ENCODE measurements at regions not wholly inside any gene's neighbourhood (a gene's known extent, or its start where the extent isn't known, plus 50 kb on each side); places are given as distances from the start of the nearest gene placed in this dataset.

GRCh38 chr10:1957057-1957456 is 219.7 kb upstream of the ADARB2 start:
- no peak for TF ChIP-seq EZH2 (IDR thresholded peaks at IDR 0.05; ENCODE audit: borderline replicate concordance, low read depth, low read length, severe bottlenecking)
- TF ChIP-seq, protein P1, sequence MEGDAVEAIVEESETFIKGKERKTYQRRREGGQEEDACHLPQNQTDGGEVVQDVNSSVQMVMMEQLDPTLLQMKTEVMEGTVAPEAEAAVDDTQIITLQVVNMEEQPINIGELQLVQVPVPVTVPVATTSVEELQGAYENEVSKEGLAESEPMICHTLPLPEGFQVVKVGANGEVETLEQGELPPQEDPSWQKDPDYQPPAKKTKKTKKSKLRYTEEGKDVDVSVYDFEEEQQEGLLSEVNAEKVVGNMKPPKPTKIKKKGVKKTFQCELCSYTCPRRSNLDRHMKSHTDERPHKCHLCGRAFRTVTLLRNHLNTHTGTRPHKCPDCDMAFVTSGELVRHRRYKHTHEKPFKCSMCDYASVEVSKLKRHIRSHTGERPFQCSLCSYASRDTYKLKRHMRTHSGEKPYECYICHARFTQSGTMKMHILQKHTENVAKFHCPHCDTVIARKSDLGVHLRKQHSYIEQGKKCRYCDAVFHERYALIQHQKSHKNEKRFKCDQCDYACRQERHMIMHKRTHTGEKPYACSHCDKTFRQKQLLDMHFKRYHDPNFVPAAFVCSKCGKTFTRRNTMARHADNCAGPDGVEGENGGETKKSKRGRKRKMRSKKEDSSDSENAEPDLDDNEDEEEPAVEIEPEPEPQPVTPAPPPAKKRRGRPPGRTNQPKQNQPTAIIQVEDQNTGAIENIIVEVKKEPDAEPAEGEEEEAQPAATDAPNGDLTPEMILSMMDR (IDR thresholded peaks at IDR 0.05; ENCODE audit: borderline replicate concordance, extremely low read depth, low read length, poor library complexity, severe bottlenecking): no peak

Measured in DND-41 (cell line).